ENCODE measurements at regions not wholly inside any gene's neighbourhood (a gene's known extent, or its start where the extent isn't known, plus 50 kb on each side); places are given as distances from the start of the nearest gene placed in this dataset.

- Histone ChIP-seq H3K9me3 (no peaks in the 10 kb centered on the region), H3K4me3 (no peak overlapping the region), H3K27me3 (no peaks in the 10 kb centered on the region), H3K36me3 (no peaks in the 10 kb centered on the region), H3K27ac (no peak overlapping the region), H3K4me1 (no peaks in the 10 kb centered on the region)
- 83 to 91% (median 83%) methylated on average over 2 of the region's 2 CpGs for WGBS, 4 donors
- no peak for DNase-seq
- no peak for ATAC-seq
- intact Hi-C loops (cut with DNase I): no loop called here
- TF ChIP-seq, protein P1, sequence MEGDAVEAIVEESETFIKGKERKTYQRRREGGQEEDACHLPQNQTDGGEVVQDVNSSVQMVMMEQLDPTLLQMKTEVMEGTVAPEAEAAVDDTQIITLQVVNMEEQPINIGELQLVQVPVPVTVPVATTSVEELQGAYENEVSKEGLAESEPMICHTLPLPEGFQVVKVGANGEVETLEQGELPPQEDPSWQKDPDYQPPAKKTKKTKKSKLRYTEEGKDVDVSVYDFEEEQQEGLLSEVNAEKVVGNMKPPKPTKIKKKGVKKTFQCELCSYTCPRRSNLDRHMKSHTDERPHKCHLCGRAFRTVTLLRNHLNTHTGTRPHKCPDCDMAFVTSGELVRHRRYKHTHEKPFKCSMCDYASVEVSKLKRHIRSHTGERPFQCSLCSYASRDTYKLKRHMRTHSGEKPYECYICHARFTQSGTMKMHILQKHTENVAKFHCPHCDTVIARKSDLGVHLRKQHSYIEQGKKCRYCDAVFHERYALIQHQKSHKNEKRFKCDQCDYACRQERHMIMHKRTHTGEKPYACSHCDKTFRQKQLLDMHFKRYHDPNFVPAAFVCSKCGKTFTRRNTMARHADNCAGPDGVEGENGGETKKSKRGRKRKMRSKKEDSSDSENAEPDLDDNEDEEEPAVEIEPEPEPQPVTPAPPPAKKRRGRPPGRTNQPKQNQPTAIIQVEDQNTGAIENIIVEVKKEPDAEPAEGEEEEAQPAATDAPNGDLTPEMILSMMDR (IDR thresholded peaks at IDR 0.05): no peak
- TF ChIP-seq POLR2A (IDR thresholded peaks at IDR 0.05): no peak
These were observed 258.0 kb upstream of the ZSWIM2 start for GRCh38 chr2:187107001-187107400.

DNA sequence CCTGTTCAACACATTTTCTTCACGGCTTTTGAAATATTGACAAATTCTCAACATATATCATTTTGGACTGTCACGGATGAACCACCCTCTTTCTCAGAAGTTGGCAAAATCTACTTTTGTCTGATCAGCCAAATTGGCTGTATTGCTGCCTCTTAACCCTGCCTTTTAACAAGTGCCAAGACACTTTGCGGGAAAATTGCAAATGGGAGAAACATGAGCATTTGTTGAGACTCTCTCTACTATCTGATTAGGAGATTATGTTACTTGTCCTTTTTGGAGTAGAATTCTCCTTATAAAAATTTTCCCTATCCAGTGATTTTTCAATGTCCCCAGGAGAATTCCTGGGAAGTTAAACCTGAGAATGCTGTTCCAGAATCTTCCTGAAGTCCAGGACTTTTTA, 256.2 kb upstream of the ZSWIM2 start:
- H3K27ac ChIP-seq: no peak overlapping the region
- WGBS, 4 donors: 82 to 90% (median 87%) methylated on average over 3 of the region's 3 CpGs
- no peaks in the 10 kb centered on the region for H3K36me3 ChIP-seq
- H3K4me1 ChIP-seq: no peaks in the 10 kb centered on the region
- peaks cover 0 to 7% (median 0%) of the 10 kb centered on the region in 12 donors for H3K9me3 ChIP-seq
- no peaks in the 10 kb centered on the region for H3K27me3 ChIP-seq
- no peak for ATAC-seq
- no peak overlapping the region for H3K4me3 ChIP-seq
- intact Hi-C loops (cut with DNase I): no loop called here
- TF ChIP-seq POLR2A (IDR thresholded peaks at IDR 0.05): no peak
- TF ChIP-seq, protein P1 (IDR thresholded peaks at IDR 0.05): no peak
- DNase-seq: no peak

DNA sequence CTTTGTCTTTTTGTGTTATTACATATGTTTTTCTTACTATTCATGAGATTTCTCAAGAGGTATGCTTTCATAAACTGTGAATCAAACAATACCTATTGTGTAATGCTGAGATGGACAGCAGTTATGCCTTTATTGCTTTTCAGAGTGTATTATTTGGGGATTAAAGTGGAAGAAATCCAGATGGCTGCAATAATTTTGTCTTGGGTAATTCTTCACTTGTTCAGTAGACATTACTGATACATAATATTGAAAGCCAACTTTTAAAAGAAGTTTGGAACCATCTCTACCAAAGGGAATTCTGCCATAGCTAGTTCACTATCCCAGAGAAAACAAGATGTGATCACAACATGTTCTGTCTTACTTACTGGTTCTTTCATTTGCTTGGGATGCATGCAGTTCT, 253.4 kb upstream of the ZSWIM2 start:
- no peak for DNase-seq
- no peak for TF ChIP-seq POLR2A (IDR thresholded peaks at IDR 0.05)
- TF ChIP-seq, protein P1 (IDR thresholded peaks at IDR 0.05): no peak
- no peaks in the 10 kb centered on the region for H3K4me1 ChIP-seq
- H3K9me3 ChIP-seq: peaks cover 0 to 7% (median 0%) of the 10 kb centered on the region in 12 donors
- H3K27ac ChIP-seq: no peak overlapping the region
- no peaks in the 10 kb centered on the region for H3K36me3 ChIP-seq
- H3K4me3 ChIP-seq: no peak overlapping the region
- intact Hi-C loops (cut with DNase I): no loop called here
- no peaks in the 10 kb centered on the region for H3K27me3 ChIP-seq
- ATAC-seq: peak in 1 of 4 donors; percentile 20

- H3K36me3 ChIP-seq: no peaks in the 10 kb centered on the region
- intact Hi-C loops (cut with DNase I): no loop called here
- TF ChIP-seq, protein P1 (IDR thresholded peaks at IDR 0.05): no peak
- TF ChIP-seq POLR2A (IDR thresholded peaks at IDR 0.05): no peak
- H3K4me1 ChIP-seq: no peaks in the 10 kb centered on the region
- no peak overlapping the region for H3K27ac ChIP-seq
- no peak overlapping the region for H3K4me3 ChIP-seq
- no peak for DNase-seq
- peaks cover 0 to 7% (median 0%) of the 10 kb centered on the region in 12 donors for H3K9me3 ChIP-seq
- 58 to 64% (median 61%) methylated on average over 1 of the region's 1 CpG for WGBS, 4 donors
- ATAC-seq: no peak
- no peaks in the 10 kb centered on the region for H3K27me3 ChIP-seq
These were observed 249.2 kb upstream of the ZSWIM2 start for GRCh38 chr2:187098154-187098553.

Data from heart left ventricle (tissue), 16 donors.